Smooth muscle cell (in vitro differentiated cells): ENCODE measurements at regions not wholly inside any gene's neighbourhood (a gene's known extent, or its start where the extent isn't known, plus 50 kb on each side); places are given as distances from the start of the nearest gene placed in this dataset.

Experiments
- DNase-seq: peaks from one replicate; lab custom pipeline; 2025; ENCODE audit not compliant: unreplicated experiment; lab: John Stamatoyannopoulos, UW
- H2AFZ ChIP-seq: fragments of 200-600 bp; sonication (generic); 2 replicates; pipeline ENCODE4 v1.6.0; 2016; ENCODE audit warnings: antibody characterized with exemption, low read depth, mild to moderate bottlenecking
- H3F3A ChIP-seq: fragments of 200-600 bp; sonication (generic); 2 replicates; pipeline ENCODE4 v1.6.0; 2017; ENCODE audit warnings: antibody characterized with exemption, low read depth
- H3K27ac ChIP-seq: fragments of 200-600 bp; sonication (generic); 2 replicates; pipeline ENCODE4 v1.5.1; 2016; ENCODE audit warnings: low read depth, mild to moderate bottlenecking
- H3K27me3 ChIP-seq: fragments of 200-600 bp; sonication (generic); 2 replicates; pipeline ENCODE4 v1.6.1; 2016; ENCODE audit warnings: low read depth, mild to moderate bottlenecking
- H3K36me3 ChIP-seq: fragments of 200-600 bp; sonication (generic); 2 replicates; pipeline ENCODE4 v1.5.1; 2016; ENCODE audit warnings: low read depth
- H3K4me1 ChIP-seq: fragments of 200-600 bp; sonication (generic); 2 replicates; pipeline ENCODE4 v1.5.1; 2016; ENCODE audit warnings: low read depth
- H3K4me2 ChIP-seq: fragments of 200-600 bp; sonication (generic); 2 replicates; pipeline ENCODE4 v1.6.0; 2016; ENCODE audit warnings: mild to moderate bottlenecking
- H3K4me3 ChIP-seq: fragments of 200-600 bp; sonication (generic); 2 replicates; pipeline ENCODE4 v1.5.1; 2016; ENCODE audit warnings: mild to moderate bottlenecking
- H3K79me2 ChIP-seq: fragments of 200-600 bp; sonication (generic); 2 replicates; pipeline ENCODE4 v1.6.0; 2016; ENCODE audit warnings: low read depth, mild to moderate bottlenecking
- H3K9ac ChIP-seq: fragments of 200-600 bp; sonication (generic); 2 replicates; pipeline ENCODE4 v1.6.0; 2016; ENCODE audit warnings: low read depth
- H3K9me3 ChIP-seq: fragments of 200-600 bp; sonication (generic); replicated peaks from 2 replicates; pipeline ENCODE4 v1.5.1; 2016; ENCODE audit warnings: low read depth
- H4K20me1 ChIP-seq: fragments of 200-600 bp; sonication (generic); 2 replicates; pipeline ENCODE4 v1.6.0; 2016; ENCODE audit warnings: low read depth
- CTCF ChIP-seq: fragments of 200-600 bp; sonication (generic); IDR thresholded peaks from 2 replicates; pipeline ENCODE4 v1.5.1; 2017; ENCODE audit warnings: borderline replicate concordance, mild to moderate bottlenecking, antibody characterized with exemption; ENCODE audit not compliant: insufficient read depth, poor library complexity, severe bottlenecking
- WGBS: methylation state at CpG from one replicate; pipeline ENCODE4 v1.1.7; 2016; ENCODE audit warnings: low lambda C conversion rate; 5-methylcytosine and 5-hydroxymethylcytosine counted together

GRCh38 chr18:29083545-29083944, 906.6 kb upstream of the CDH2 start:
- no peak overlapping the region for H3K9ac ChIP-seq
- no peak overlapping the region for H3K27ac ChIP-seq
- TF ChIP-seq CTCF: no peak
- WGBS: 73% methylated on average over 4 of the region's 4 CpGs
- no peaks in the 10 kb centered on the region for H3K36me3 ChIP-seq
- no peak overlapping the region for H3K4me3 ChIP-seq
- H3K27me3 ChIP-seq: no peaks in the 10 kb centered on the region
- H3K9me3 ChIP-seq: no peaks in the 10 kb centered on the region
- no peak for DNase-seq
- no peaks in the 10 kb centered on the region for H3K79me2 ChIP-seq
- no peak overlapping the region for H3K4me2 ChIP-seq
- H2AFZ ChIP-seq: no peak overlapping the region
- no peaks in the 10 kb centered on the region for H4K20me1 ChIP-seq
- peaks cover 8% of the 10 kb centered on the region for H3K4me1 ChIP-seq
- H3F3A ChIP-seq: no peaks in the 10 kb centered on the region

GRCh38 chr18:29080946-29081345, 904.0 kb upstream of the CDH2 start:
- Histone ChIP-seq H3K4me1 (peaks cover 8% of the 10 kb centered on the region), H4K20me1 (no peaks in the 10 kb centered on the region), H2AFZ (no peak overlapping the region), H3K27me3 (no peaks in the 10 kb centered on the region), H3K4me3 (no peak overlapping the region), H3F3A (no peaks in the 10 kb centered on the region), H3K27ac (no peak overlapping the region), H3K9ac (no peak overlapping the region), H3K79me2 (no peaks in the 10 kb centered on the region), H3K36me3 (no peaks in the 10 kb centered on the region), H3K4me2 (no peak overlapping the region), H3K9me3 (no peaks in the 10 kb centered on the region)
- TF ChIP-seq CTCF: no peak
- DNase-seq: no peak
- 86% methylated on average over 3 of the region's 3 CpGs for WGBS

GRCh38 chr18:29078273-29078672, 901.3 kb upstream of the CDH2 start:
- WGBS: 87% methylated on average over 3 of the region's 3 CpGs
- H3K36me3 ChIP-seq: no peaks in the 10 kb centered on the region
- H3K9me3 ChIP-seq: no peaks in the 10 kb centered on the region
- H3K27ac ChIP-seq: no peak overlapping the region
- H3K9ac ChIP-seq: no peak overlapping the region
- H3K4me1 ChIP-seq: peaks cover 4% of the 10 kb centered on the region
- no peak overlapping the region for H2AFZ ChIP-seq
- H3K79me2 ChIP-seq: no peaks in the 10 kb centered on the region
- DNase-seq: no peak
- H3K27me3 ChIP-seq: no peaks in the 10 kb centered on the region
- H3K4me3 ChIP-seq: no peak overlapping the region
- TF ChIP-seq CTCF: no peak
- H3F3A ChIP-seq: no peaks in the 10 kb centered on the region
- H3K4me2 ChIP-seq: no peak overlapping the region
- H4K20me1 ChIP-seq: no peaks in the 10 kb centered on the region

GRCh38 chr18:29077344-29077743, 900.4 kb upstream of the CDH2 start:
- Histone ChIP-seq H3K4me1 (peaks cover 4% of the 10 kb centered on the region), H3K36me3 (no peaks in the 10 kb centered on the region), H4K20me1 (no peaks in the 10 kb centered on the region), H3K9ac (no peak overlapping the region), H3K4me2 (no peak overlapping the region), H3K4me3 (no peak overlapping the region), H2AFZ (no peak overlapping the region), H3K79me2 (no peaks in the 10 kb centered on the region), H3K27me3 (no peaks in the 10 kb centered on the region), H3K9me3 (no peaks in the 10 kb centered on the region), H3K27ac (no peak overlapping the region), H3F3A (no peaks in the 10 kb centered on the region)
- no peak for TF ChIP-seq CTCF
- DNase-seq: no peak
- 95% methylated on average over 5 of the region's 5 CpGs for WGBS
